ENCODE measurements at regions not wholly inside any gene's neighbourhood (a gene's known extent, or its start where the extent isn't known, plus 50 kb on each side); places are given as distances from the start of the nearest gene placed in this dataset.

DNA sequence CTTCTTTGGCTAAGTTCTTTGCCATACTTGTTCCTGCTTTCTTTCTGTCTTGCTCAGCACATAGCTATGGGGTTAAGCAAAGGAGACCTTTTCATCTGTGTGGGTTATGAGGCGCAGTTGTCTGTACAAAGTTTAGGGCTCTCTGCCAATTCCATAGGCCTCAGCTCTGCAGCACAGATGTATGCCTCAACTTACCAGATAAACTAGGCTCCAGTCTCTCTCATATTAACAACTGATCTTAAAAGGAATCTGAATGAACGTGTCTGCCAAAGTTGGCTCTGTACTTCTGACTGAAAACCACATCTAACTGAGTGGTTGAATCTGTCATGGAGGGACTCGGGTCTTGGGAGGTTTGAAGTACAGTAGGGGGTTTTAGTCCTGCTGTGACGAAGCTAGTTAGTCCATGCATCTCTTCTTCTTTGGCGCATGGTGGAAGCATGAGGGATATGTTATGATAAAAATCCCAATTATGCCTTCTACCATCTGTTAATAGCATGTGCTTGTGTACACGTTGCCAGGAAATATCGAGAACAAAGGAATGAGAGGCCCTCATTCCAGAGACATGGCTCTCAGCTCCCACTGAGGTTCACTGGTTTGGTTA, 114.6 kb upstream of the TSC22D2 start:
- TF ChIP-seq POLR2A (IDR thresholded peaks at IDR 0.05; ENCODE audit: low read length), result no peak
- TF ChIP-seq, protein P1, sequence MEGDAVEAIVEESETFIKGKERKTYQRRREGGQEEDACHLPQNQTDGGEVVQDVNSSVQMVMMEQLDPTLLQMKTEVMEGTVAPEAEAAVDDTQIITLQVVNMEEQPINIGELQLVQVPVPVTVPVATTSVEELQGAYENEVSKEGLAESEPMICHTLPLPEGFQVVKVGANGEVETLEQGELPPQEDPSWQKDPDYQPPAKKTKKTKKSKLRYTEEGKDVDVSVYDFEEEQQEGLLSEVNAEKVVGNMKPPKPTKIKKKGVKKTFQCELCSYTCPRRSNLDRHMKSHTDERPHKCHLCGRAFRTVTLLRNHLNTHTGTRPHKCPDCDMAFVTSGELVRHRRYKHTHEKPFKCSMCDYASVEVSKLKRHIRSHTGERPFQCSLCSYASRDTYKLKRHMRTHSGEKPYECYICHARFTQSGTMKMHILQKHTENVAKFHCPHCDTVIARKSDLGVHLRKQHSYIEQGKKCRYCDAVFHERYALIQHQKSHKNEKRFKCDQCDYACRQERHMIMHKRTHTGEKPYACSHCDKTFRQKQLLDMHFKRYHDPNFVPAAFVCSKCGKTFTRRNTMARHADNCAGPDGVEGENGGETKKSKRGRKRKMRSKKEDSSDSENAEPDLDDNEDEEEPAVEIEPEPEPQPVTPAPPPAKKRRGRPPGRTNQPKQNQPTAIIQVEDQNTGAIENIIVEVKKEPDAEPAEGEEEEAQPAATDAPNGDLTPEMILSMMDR (IDR thresholded peaks at IDR 0.05), result no peak

All from A549 (cell line).